Smooth muscle cell (in vitro differentiated cells): ENCODE measurements at regions not wholly inside any gene's neighbourhood (a gene's known extent, or its start where the extent isn't known, plus 50 kb on each side); places are given as distances from the start of the nearest gene placed in this dataset.
A peak's percentile ranks its signal among the peaks of the same experiment; 100 is the strongest.

Experiments used
- DNase-seq: peaks from one replicate; lab custom pipeline; 2025; ENCODE audit not compliant: unreplicated experiment; lab: John Stamatoyannopoulos, UW
- H2AFZ ChIP-seq: fragments of 200-600 bp; sonication (generic); 2 replicates; pipeline ENCODE4 v1.6.0; 2016; ENCODE audit warnings: antibody characterized with exemption, low read depth, mild to moderate bottlenecking
- H3F3A ChIP-seq: fragments of 200-600 bp; sonication (generic); 2 replicates; pipeline ENCODE4 v1.6.0; 2017; ENCODE audit warnings: antibody characterized with exemption, low read depth
- H3K27ac ChIP-seq: fragments of 200-600 bp; sonication (generic); 2 replicates; pipeline ENCODE4 v1.5.1; 2016; ENCODE audit warnings: low read depth, mild to moderate bottlenecking
- H3K27me3 ChIP-seq: fragments of 200-600 bp; sonication (generic); 2 replicates; pipeline ENCODE4 v1.6.1; 2016; ENCODE audit warnings: low read depth, mild to moderate bottlenecking
- H3K36me3 ChIP-seq: fragments of 200-600 bp; sonication (generic); 2 replicates; pipeline ENCODE4 v1.5.1; 2016; ENCODE audit warnings: low read depth
- H3K4me1 ChIP-seq: fragments of 200-600 bp; sonication (generic); 2 replicates; pipeline ENCODE4 v1.5.1; 2016; ENCODE audit warnings: low read depth
- H3K4me2 ChIP-seq: fragments of 200-600 bp; sonication (generic); 2 replicates; pipeline ENCODE4 v1.6.0; 2016; ENCODE audit warnings: mild to moderate bottlenecking
- H3K4me3 ChIP-seq: fragments of 200-600 bp; sonication (generic); 2 replicates; pipeline ENCODE4 v1.5.1; 2016; ENCODE audit warnings: mild to moderate bottlenecking
- H3K79me2 ChIP-seq: fragments of 200-600 bp; sonication (generic); 2 replicates; pipeline ENCODE4 v1.6.0; 2016; ENCODE audit warnings: low read depth, mild to moderate bottlenecking
- H3K9ac ChIP-seq: fragments of 200-600 bp; sonication (generic); 2 replicates; pipeline ENCODE4 v1.6.0; 2016; ENCODE audit warnings: low read depth
- H3K9me3 ChIP-seq: fragments of 200-600 bp; sonication (generic); replicated peaks from 2 replicates; pipeline ENCODE4 v1.5.1; 2016; ENCODE audit warnings: low read depth
- H4K20me1 ChIP-seq: fragments of 200-600 bp; sonication (generic); 2 replicates; pipeline ENCODE4 v1.6.0; 2016; ENCODE audit warnings: low read depth
- WGBS: methylation state at CpG from one replicate; pipeline ENCODE4 v1.1.7; 2016; ENCODE audit warnings: low lambda C conversion rate; 5-methylcytosine and 5-hydroxymethylcytosine counted together
- TF ChIP-seq, protein P1 (sequence below): fragments of 200-600 bp; sonication (generic); IDR thresholded peaks from 2 replicates; pipeline ENCODE4 v1.5.1; 2017; ENCODE audit warnings: borderline replicate concordance, mild to moderate bottlenecking, antibody characterized with exemption; ENCODE audit not compliant: insufficient read depth, poor library complexity, severe bottlenecking

DNA sequence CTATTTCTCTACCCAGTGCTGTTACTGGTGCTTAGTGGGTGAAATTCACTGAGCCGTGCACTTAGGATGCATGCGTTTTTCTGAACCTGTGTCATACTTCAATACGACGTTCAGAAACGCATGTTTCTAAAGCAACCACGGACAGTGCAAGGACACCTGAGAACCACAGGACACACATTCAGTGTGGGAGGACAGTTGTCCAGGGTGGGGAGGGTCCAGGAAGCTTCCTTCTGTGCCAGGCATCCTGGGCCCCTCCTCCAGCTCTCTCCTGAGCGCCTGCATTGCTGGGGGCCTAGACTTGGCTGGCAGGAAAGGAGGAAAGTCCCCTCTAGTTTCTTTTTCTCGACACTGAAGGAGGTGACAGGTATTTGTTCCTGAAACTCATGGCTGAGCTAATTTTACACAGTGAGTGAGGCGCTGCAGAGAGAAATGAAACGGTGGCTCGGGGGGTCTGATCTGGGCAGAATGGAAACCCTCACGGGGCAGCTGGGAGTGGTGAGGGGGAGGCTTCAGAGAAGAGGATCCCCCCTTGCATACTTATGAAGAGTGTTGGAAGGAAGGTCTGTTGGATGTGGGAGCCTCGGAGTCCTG, 89.9 kb downstream of the IRF8 start:
- TF ChIP-seq, protein P1, sequence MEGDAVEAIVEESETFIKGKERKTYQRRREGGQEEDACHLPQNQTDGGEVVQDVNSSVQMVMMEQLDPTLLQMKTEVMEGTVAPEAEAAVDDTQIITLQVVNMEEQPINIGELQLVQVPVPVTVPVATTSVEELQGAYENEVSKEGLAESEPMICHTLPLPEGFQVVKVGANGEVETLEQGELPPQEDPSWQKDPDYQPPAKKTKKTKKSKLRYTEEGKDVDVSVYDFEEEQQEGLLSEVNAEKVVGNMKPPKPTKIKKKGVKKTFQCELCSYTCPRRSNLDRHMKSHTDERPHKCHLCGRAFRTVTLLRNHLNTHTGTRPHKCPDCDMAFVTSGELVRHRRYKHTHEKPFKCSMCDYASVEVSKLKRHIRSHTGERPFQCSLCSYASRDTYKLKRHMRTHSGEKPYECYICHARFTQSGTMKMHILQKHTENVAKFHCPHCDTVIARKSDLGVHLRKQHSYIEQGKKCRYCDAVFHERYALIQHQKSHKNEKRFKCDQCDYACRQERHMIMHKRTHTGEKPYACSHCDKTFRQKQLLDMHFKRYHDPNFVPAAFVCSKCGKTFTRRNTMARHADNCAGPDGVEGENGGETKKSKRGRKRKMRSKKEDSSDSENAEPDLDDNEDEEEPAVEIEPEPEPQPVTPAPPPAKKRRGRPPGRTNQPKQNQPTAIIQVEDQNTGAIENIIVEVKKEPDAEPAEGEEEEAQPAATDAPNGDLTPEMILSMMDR = no peak
- WGBS = 91% methylated on average over 13 of the region's 13 CpGs
- no peak for DNase-seq

DNA sequence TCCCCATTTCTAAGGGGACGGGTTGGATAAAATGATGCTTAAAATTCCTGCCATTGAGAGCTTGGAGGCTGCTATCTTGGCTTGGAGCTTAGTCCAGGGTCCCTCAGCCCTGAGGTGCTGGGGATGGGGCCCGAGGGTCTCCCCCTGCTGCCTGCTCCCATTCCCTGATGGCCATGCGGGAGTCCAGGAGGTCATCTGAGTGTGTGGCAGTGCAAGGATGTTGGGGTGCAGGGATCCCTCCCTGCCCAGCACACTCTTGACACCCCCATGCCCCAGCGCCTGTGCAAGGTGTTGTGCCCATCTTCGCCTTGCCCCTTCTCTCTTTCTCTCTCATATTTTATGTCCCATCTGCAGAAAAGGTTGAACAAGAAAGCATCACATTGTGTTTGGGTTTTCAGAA, 90.4 kb downstream of the IRF8 start:
- TF ChIP-seq, protein P1 = no peak
- Histone ChIP-seq H3K36me3 (no peaks in the 10 kb centered on the region), H3F3A (no peaks in the 10 kb centered on the region), H3K9ac (no peak overlapping the region), H3K27me3 (peaks cover 3% of the 10 kb centered on the region), H2AFZ (no peak overlapping the region), H3K4me3 (no peak overlapping the region), H3K4me1 (no peaks in the 10 kb centered on the region), H4K20me1 (no peaks in the 10 kb centered on the region), H3K27ac (no peak overlapping the region), H3K9me3 (no peaks in the 10 kb centered on the region), H3K4me2 (no peak overlapping the region), H3K79me2 (no peaks in the 10 kb centered on the region)
- DNase-seq = no peak
- 85% methylated on average over 5 of the region's 5 CpGs for WGBS

More for the DNA sequence above, 89.9 kb downstream of the IRF8 start:
- no peaks in the 10 kb centered on the region for H3K4me1 ChIP-seq
- no peak overlapping the region for H2AFZ ChIP-seq
- H3K4me3 ChIP-seq = no peak overlapping the region
- peaks cover 3% of the 10 kb centered on the region for H3K27me3 ChIP-seq
- no peaks in the 10 kb centered on the region for H4K20me1 ChIP-seq
- H3K9me3 ChIP-seq = no peaks in the 10 kb centered on the region
- no peaks in the 10 kb centered on the region for H3K79me2 ChIP-seq
- H3F3A ChIP-seq = no peaks in the 10 kb centered on the region
- H3K4me2 ChIP-seq = no peak overlapping the region
- H3K36me3 ChIP-seq = no peaks in the 10 kb centered on the region
- H3K9ac ChIP-seq = no peak overlapping the region
- no peak overlapping the region for H3K27ac ChIP-seq

DNA sequence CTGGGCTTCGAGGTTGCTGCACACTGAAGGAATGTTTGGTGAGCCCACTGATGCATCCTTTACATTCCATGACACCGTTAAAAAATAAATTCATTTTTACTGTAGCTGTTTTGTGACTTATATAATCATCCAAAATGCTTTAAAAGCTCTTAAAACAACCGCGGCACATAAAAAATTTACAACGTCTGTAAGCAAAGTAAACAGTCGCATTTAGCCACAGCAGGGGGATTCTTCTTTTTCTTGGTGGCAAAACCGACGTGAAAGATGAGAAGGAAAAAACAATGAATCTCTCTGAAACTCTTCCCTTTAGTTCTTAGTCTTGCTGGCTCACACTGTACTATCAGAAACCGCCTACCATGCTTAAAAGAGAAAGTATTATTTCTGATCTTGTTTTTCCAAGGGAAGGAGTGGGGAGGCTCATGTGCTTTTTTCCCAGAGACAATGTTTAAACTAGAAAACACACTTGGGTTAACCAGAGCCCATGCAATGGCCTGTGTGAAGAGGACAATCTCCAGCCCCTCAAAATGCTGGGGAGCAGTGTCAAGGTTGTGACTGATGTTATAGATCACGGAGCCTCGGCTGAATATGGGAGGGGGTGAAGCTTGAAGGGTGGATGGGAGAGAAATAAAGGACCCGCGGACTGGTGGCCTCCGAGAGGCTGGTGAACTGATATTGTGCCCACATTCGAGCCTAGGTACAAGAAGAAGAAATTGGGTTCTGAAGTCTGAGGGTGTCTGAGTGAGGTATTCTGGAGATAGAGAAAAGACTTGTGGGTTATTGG, 91.1 kb downstream of the IRF8 start:
- H3K4me1 ChIP-seq = no peaks in the 10 kb centered on the region
- H4K20me1 ChIP-seq = no peaks in the 10 kb centered on the region
- peaks cover 3% of the 10 kb centered on the region for H3K27me3 ChIP-seq
- no peak overlapping the region for H3K4me3 ChIP-seq
- H3K9me3 ChIP-seq = no peaks in the 10 kb centered on the region
- H3K27ac ChIP-seq = no peak overlapping the region
- peak overlapping the region; percentile 50 for H3K4me2 ChIP-seq
- H3F3A ChIP-seq = no peaks in the 10 kb centered on the region
- H3K79me2 ChIP-seq = no peaks in the 10 kb centered on the region
- WGBS = 59% methylated on average over 15 of the region's 15 CpGs
- no peaks in the 10 kb centered on the region for H3K36me3 ChIP-seq
- H3K9ac ChIP-seq = no peak overlapping the region
- TF ChIP-seq, protein P1 = no peak
- no peak for DNase-seq
- no peak overlapping the region for H2AFZ ChIP-seq
